ENCODE measurements at regions not wholly inside any gene's neighbourhood (a gene's known extent, or its start where the extent isn't known, plus 50 kb on each side); places are given as distances from the start of the nearest gene placed in this dataset.

DNA sequence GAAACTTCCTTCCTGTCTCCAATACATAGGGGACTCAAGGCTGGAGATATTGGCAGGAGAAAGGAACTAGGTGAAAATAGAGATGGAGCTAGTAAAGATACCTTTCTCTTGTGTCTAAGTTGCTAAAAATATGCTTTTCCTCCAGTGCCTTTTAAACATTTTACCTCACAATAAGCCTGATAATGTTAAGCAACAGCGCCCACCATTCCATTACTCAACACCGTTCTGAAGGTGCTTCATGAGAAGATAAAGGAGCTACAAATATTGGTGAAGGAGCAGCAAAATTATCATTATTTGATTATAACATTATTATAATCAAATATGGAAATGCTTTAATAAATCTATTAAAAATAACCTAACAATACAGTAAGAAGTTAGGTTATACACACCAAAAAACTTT lies 83.6 kb upstream of the BARX2 start:
- TF ChIP-seq EZH2phosphoT487 (IDR thresholded peaks at IDR 0.05; ENCODE audit: borderline replicate concordance, low read length) (no peak), CTCF (IDR thresholded peaks at IDR 0.05; ENCODE audit: low read depth, low read length, poor library complexity, severe bottlenecking) (no peak)
- Histone ChIP-seq H3K27me3 (ENCODE audit: control insufficient read depth, low read length) (no peaks in the 10 kb centered on the region; the same call in 1 of the 2 replicates), H3K9me2 (replicated peaks; ENCODE audit: control insufficient read depth, low read length) (no peaks in the 10 kb centered on the region; the same call in 1 of the 2 replicates), H3K4me3 (ENCODE audit: low read length) (no peak overlapping the region), H3K4me1 (ENCODE audit: control insufficient read depth, low read length) (no peaks in the 10 kb centered on the region), H3F3A (ENCODE audit: control insufficient read depth, insufficient read depth) (no peaks in the 10 kb centered on the region), H3K36me3 (ENCODE audit: control insufficient read depth, low read length) (no peaks in the 10 kb centered on the region), H3K9me3 (ENCODE audit: control insufficient read depth, insufficient read depth, low read length) (no peaks in the 10 kb centered on the region), H4K20me1 (ENCODE audit: control insufficient read depth, insufficient read depth, low read depth, low read length) (no peaks in the 10 kb centered on the region), H3K79me2 (ENCODE audit: control insufficient read depth, low read length) (no peaks in the 10 kb centered on the region), H3K27ac (ENCODE audit: low read depth, low read length) (no peak overlapping the region), H3K4me2 (ENCODE audit: low read length) (no peak overlapping the region)

- no peaks in the 10 kb centered on the region for H3K36me3 ChIP-seq (ENCODE audit: control insufficient read depth, low read length)
- no peaks in the 10 kb centered on the region for H3K79me2 ChIP-seq (ENCODE audit: control insufficient read depth, low read length)
- no peaks in the 10 kb centered on the region; the same call in 1 of the 2 replicates for H3K9me2 ChIP-seq (replicated peaks; ENCODE audit: control insufficient read depth, low read length)
- no peak overlapping the region for H3K4me3 ChIP-seq (ENCODE audit: low read length)
- no peak overlapping the region for H3K4me2 ChIP-seq (ENCODE audit: low read length)
- H3K27me3 ChIP-seq (ENCODE audit: control insufficient read depth, low read length): no peaks in the 10 kb centered on the region; the same call in 1 of the 2 replicates
- no peaks in the 10 kb centered on the region for H3K4me1 ChIP-seq (ENCODE audit: control insufficient read depth, low read length)
- no peaks in the 10 kb centered on the region for H4K20me1 ChIP-seq (ENCODE audit: control insufficient read depth, insufficient read depth, low read depth, low read length)
- H3K9me3 ChIP-seq (ENCODE audit: control insufficient read depth, insufficient read depth, low read length): no peaks in the 10 kb centered on the region
- TF ChIP-seq EZH2phosphoT487 (IDR thresholded peaks at IDR 0.05; ENCODE audit: borderline replicate concordance, low read length) (no peak), CTCF (IDR thresholded peaks at IDR 0.05; ENCODE audit: low read depth, low read length, poor library complexity, severe bottlenecking) (no peak)
- no peaks in the 10 kb centered on the region for H3F3A ChIP-seq (ENCODE audit: control insufficient read depth, insufficient read depth)
- H3K27ac ChIP-seq (ENCODE audit: low read depth, low read length): no peak overlapping the region
These were observed 84.1 kb upstream of the BARX2 start for GRCh38 chr11:129291546-129291945.

DNA sequence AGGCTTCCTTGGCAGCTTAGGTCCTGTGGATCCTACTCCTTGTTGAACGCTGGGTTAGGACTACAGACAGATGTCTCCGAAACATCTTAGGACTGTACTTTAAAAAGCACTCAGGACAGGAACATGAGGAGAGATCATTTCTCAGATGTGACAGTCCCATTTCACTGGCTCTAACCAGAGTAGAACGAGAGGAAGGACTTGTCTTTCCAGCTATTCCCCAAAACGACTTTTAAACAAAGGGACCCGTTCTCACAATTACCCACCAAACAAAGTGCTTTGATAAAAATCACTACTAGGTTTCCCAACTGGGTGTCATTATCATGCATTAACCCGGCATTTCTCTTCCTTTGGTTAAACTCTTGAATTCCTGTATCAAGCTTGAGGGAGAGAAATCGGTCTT lies 84.7 kb upstream of the BARX2 start:
- TF ChIP-seq CTCF (IDR thresholded peaks at IDR 0.05; ENCODE audit: low read depth, low read length, poor library complexity, severe bottlenecking) (no peak), EZH2phosphoT487 (IDR thresholded peaks at IDR 0.05; ENCODE audit: borderline replicate concordance, low read length) (no peak)
- Histone ChIP-seq H3K79me2 (ENCODE audit: control insufficient read depth, low read length) (no peaks in the 10 kb centered on the region), H3K4me1 (ENCODE audit: control insufficient read depth, low read length) (no peaks in the 10 kb centered on the region)

More for the DNA sequence above, 84.7 kb upstream of the BARX2 start:
- H3K9me3 ChIP-seq (ENCODE audit: control insufficient read depth, insufficient read depth, low read length): no peaks in the 10 kb centered on the region
- no peaks in the 10 kb centered on the region for H4K20me1 ChIP-seq (ENCODE audit: control insufficient read depth, insufficient read depth, low read depth, low read length)
- no peak overlapping the region for H3K4me2 ChIP-seq (ENCODE audit: low read length)
- no peaks in the 10 kb centered on the region for H3K36me3 ChIP-seq (ENCODE audit: control insufficient read depth, low read length)
- no peaks in the 10 kb centered on the region; the same call in 1 of the 2 replicates for H3K27me3 ChIP-seq (ENCODE audit: control insufficient read depth, low read length)
- no peak overlapping the region for H3K27ac ChIP-seq (ENCODE audit: low read depth, low read length)
- no peaks in the 10 kb centered on the region for H3F3A ChIP-seq (ENCODE audit: control insufficient read depth, insufficient read depth)
- H3K9me2 ChIP-seq (replicated peaks; ENCODE audit: control insufficient read depth, low read length): no peaks in the 10 kb centered on the region; the same call in 1 of the 2 replicates
- H3K4me3 ChIP-seq (ENCODE audit: low read length): no peak overlapping the region
